Upper lobe of left lung (tissue), 4 donors: ENCODE measurements at regions not wholly inside any gene's neighbourhood (a gene's known extent, or its start where the extent isn't known, plus 50 kb on each side); places are given as distances from the start of the nearest gene placed in this dataset.

Experiments used
- CTCF ChIP-seq, 6 experiments: fragments of 450-650 bp in 4 of 6; fragments of 200-600 bp in 2 of 6; sonication (generic) in 2 of 6; IDR thresholded peaks; one replicate each; pipeline ENCODE4 v1.5.1; 2016 to 2019; ENCODE audit warnings: antibody characterized with exemption in 6 of 6
- POLR2A ChIP-seq, 4 donors: fragments of 450-650 bp; IDR thresholded peaks; one replicate each; pipeline ENCODE4 v1.5.1; 2016 to 2017; ENCODE audit warnings: antibody characterized with exemption in 4 of 4, mild to moderate bottlenecking in 2 of 4
- POLR2AphosphoS5 ChIP-seq, 2 donors: sonication (generic); formaldehyde crosslinking; IDR thresholded peaks; one replicate each; pipeline ENCODE4 v1.5.1; 2017; ENCODE audit warnings: antibody characterized with exemption in 2 of 2

- TF ChIP-seq CTCF (IDR thresholded peaks at IDR 0.05) (no peak), POLR2A (IDR thresholded peaks at IDR 0.05) (no peak), POLR2AphosphoS5 (IDR thresholded peaks at IDR 0.05) (no peak)
These were observed 169.7 kb upstream of the STK26 start for GRCh38 chrX:131853440-131853839.
